Astrocyte (in vitro differentiated cells and primary cell): ENCODE measurements at regions not wholly inside any gene's neighbourhood (a gene's known extent, or its start where the extent isn't known, plus 50 kb on each side); places are given as distances from the start of the nearest gene placed in this dataset.

Experiments used
- EZH2 ChIP-seq: IDR thresholded peaks from 2 replicates; pipeline ENCODE4 v1.6.1; 2012; ENCODE audit warnings: mild to moderate bottlenecking, low read length, inconsistent platforms; ENCODE audit not compliant: insufficient read depth
- TF ChIP-seq, protein P1 (sequence below): IDR thresholded peaks from 2 replicates; pipeline ENCODE4 v1.5.1; 2011; ENCODE audit warnings: low read depth, mild to moderate bottlenecking, inconsistent platforms, low read length, moderate library complexity; ENCODE audit not compliant: insufficient read depth

DNA sequence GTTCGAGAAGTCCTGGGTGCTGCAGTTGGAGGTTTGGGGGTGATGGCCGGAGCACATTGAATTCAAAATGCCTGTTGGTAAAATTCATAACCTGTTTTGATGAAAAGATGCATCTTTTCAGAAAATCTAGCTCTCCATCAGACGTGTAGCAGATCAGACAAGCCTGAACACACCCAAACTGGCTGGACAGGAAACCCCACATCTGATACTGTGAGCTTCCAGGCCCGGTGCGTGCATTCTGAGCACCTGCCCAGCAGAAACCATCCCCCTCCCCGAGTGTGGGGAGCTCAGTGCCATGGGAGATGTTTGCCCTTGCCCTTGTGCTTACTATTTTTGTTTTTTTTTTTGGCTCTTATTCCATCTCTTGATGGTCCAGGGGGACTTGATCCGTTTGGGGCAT is 417.1 kb downstream of the TCERG1L start:
- TF ChIP-seq, protein P1, sequence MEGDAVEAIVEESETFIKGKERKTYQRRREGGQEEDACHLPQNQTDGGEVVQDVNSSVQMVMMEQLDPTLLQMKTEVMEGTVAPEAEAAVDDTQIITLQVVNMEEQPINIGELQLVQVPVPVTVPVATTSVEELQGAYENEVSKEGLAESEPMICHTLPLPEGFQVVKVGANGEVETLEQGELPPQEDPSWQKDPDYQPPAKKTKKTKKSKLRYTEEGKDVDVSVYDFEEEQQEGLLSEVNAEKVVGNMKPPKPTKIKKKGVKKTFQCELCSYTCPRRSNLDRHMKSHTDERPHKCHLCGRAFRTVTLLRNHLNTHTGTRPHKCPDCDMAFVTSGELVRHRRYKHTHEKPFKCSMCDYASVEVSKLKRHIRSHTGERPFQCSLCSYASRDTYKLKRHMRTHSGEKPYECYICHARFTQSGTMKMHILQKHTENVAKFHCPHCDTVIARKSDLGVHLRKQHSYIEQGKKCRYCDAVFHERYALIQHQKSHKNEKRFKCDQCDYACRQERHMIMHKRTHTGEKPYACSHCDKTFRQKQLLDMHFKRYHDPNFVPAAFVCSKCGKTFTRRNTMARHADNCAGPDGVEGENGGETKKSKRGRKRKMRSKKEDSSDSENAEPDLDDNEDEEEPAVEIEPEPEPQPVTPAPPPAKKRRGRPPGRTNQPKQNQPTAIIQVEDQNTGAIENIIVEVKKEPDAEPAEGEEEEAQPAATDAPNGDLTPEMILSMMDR: no peak
- no peak for TF ChIP-seq EZH2
